LHCN-M2 (cell line): ENCODE measurements at regions not wholly inside any gene's neighbourhood (a gene's known extent, or its start where the extent isn't known, plus 50 kb on each side); places are given as distances from the start of the nearest gene placed in this dataset.
"Not testable (repeated sequence)": the region's sequence is repeated elsewhere in the genome, so short reads cannot be mapped to it uniquely, and the experiment has no call there.

Experiments used
- DNase-seq: peaks from one replicate; pipeline ENCODE4 v3.0.0-alpha.2; 2012; ENCODE audit warnings: low read depth

GRCh38 chr3:194879991-194880939 lies 194.6 kb downstream of the FAM43A start:
- DNase-seq: no peak

DNA sequence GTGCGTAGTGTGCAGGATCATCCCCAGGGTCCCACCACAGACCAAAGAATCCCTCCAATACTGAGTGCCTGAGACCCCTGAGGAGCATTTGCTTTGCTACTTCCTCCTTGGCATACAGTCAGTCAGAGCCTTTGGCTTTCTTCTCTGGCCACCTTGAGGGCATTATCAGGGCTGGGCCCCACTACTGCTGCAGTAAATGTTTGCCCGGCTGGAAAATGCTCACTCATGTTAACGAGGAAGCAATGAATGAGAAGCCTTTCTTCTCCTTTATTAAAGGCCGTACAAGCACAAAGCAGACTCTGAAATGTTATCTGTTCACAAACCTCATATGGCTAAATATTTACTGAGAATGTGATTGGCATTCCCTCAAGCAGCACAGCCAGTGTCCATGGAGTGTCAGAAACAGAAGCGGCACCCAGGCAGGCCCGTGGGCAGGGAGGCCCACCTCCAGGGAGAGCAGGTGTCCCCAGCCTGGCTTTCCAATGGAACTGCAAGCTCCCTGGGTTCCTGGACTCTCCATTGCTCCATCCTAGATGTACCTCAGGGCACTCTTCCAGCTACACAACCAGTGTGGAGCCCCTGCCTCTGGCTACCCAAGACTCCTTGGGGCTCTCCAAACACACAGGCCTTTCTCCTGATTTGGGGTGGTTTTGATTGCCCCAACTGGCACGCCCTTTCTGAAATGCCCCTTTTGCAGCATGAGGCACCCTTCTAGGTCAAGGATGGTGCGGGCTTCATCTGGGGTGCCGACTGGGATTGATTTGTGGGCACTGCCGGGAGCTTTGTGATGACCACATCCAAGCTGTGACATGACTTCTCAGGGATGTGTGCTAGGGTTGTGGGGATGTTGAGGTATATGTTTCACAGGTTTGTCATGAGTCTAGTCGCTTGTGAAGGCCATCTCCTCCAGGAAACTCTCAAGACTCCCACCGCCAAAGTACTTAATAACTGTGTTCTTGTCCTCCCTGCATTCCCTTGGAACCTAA lies 195.6 kb downstream of the FAM43A start:
- no peak for DNase-seq

- no peak for DNase-seq
Measured at GRCh38 chr3:194884649-194885315, 199.1 kb downstream of the FAM43A start.

DNA sequence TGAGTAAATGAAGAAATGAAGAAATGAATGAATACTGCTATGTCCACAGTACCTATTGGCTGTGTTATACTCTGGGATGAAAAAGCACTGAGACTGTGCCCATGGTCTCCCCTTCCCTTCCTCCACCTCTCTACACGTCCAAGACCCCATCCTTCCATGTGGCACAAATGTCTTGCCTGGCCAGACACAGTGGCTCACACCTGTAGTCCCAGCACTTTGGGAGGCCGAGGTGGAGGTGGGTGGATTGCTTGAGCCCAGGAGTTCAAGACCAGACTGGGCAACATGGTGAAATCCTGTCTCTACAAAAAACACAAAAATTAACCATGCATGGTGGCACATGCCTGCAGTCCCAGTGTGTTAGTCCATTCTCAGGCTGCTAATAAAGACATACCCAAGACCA lies 200.1 kb downstream of the FAM43A start:
- no peak for DNase-seq

GRCh38 chr3:194886836-194887235 lies 201.2 kb downstream of the FAM43A start:
- DNase-seq: no peak

DNA sequence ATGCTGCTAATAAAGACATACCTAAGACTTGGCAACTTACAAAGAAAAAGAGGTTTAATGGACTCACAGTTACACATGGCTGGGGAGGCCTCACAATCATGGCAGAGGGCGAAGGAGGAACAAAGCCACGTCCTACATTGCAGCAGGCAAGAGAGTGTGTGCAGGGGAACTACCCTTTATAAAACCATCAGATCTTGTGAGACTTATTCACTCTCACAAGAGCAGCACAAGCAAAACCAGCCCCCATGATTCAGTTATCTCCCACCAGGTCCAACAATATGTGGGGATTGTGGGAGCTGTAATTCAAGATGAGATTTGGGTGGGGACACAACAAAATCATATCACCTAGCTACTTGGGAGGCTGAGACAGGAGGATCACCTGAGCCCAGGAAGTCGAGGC lies 202.4 kb downstream of the FAM43A start:
- DNase-seq: not testable (repeated sequence)

DNA sequence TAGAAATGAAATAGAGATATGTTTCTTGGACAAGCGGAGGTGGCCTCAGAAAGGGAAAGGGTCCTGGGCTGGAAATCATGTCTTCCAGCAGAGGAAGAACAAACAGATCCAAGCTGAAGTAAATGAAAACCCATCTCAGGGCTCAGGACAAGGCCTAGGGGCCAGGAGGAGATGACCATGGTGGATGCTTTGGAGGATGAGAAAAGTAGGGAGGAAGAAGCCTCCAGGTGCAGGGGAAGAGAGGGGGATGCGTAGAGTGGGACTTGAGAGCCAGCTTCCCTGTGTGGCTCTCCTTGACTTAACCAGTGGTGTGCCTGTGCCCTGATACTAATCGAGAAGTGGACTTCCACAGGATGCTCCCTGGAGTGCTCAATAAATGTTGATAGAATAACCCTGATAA lies 203.2 kb downstream of the FAM43A start:
- DNase-seq: no peak

DNA sequence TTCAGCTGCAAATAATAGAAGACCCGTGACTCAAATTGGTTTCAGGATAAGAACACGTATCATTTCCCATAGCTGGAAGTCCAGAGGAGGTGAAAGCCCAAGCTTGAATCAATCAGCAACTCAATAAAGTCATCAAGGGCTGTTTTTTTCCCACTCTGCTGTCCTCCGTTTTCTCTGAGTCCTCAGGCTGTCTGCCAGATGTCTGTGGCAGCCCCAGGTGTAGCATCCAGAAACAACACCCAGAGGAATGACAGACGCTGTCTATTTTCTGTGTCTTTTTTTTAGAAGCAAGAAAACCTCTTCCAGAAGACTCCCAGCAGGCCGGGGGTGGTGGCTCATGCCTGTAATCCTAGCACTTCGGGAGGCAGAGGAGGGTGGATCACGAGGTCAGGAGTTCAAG lies 204.4 kb downstream of the FAM43A start:
- DNase-seq: no peak

DNA sequence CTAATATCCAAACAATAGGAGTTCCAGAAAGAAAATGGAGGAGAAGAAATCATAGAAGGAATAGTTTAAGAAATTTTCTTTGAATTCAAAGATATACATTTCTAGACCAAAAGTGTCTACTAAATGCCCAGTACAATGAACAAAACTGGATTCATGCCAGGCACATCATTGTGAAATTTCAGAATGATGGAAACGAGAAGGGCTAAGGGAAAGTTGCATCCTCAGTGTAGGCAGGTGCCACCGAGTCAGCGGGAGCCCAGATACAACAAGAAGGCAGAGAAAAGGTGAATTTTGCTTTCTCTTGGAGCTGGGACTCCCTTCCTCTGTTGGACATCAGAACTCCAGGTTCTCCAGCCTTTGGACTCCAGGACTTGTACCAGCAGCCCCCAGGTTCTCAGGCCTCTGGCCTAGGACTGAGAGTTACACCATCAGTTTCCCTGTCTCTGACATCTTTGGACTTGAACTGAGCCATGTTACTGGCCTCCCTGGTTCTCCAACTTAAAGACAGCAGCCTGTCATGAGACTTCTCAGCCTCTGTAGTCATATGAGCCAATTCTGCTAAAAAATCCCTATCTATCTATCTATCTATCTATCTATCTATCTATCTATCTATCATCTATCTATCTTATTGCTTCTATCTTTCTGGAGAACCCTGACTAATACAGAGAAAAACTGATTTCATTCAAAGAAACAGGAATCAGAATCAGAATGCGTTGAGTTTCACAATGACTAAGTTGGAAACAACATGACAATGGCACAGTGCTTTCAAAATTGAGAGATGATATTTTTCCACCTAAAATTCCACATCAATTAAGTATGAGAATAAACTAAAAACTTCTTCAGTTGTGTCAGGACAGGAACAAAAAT lies 207.7 kb downstream of the FAM43A start:
- no peak for DNase-seq

GRCh38 chr3:194894538-194894937 lies 208.9 kb downstream of the FAM43A start:
- DNase-seq: no peak

- DNase-seq: no peak
Measured at GRCh38 chr3:194900854-194901522, 215.3 kb downstream of the FAM43A start.

DNA sequence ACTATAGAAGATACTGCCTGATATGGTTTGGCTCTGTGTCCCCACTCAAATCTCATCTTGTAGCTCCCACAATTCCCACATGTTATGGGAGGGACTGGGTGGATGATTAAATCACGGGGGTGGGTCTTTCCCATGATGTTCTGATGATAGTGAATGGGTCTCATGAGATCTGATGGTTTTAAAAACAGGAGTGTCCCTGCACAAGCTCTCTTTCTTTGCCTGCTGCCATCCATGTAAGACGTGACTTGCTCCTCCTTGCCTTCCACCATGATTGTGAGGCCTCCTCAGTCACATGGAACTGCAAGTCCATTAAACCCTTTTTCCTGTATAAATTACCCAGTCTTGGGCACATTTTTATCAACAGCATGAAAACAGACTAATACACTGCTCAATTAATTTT lies 217.8 kb downstream of the FAM43A start:
- DNase-seq: not testable (repeated sequence)

DNA sequence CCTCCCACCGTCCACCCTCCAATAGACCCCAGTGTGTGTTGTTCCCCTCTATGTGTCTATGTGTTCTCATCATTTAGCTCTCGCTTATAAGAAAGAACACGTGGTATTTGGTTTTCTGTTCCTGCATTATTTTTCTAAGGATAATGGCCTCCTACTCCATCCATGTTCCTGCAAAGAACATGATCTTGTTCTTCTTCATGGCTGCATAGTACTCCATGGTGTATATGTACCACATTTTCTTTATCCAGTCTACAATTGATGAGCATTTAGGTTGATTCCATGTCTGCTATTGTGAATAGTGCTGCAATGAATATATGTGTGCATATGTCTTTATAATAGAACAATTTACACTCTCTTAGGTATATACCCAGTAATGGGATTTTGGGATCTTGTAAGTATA lies 219.3 kb downstream of the FAM43A start:
- DNase-seq: not testable (repeated sequence)

- no peak for DNase-seq
Measured at GRCh38 chr3:194905696-194906095, 220.0 kb downstream of the FAM43A start.

DNA sequence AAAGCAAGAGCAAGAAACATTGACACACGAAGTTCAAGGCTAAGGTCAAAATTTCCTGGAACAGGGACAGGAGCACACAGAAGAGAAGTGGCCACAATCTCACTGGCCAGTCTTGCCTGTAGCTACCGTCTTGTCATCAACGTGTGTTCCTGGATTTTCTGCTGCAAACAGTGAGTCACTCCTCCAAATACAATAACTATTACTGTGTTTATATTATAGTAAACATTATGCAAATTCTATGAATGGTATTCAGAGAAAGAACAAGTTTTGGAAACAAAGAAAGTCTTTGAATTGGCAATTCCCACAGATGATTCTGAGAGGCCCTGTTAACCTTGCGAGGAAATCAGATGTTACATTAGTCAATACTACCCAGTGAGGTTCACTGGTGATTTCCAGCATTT lies 220.5 kb downstream of the FAM43A start:
- peak; percentile 8 for DNase-seq

DNA sequence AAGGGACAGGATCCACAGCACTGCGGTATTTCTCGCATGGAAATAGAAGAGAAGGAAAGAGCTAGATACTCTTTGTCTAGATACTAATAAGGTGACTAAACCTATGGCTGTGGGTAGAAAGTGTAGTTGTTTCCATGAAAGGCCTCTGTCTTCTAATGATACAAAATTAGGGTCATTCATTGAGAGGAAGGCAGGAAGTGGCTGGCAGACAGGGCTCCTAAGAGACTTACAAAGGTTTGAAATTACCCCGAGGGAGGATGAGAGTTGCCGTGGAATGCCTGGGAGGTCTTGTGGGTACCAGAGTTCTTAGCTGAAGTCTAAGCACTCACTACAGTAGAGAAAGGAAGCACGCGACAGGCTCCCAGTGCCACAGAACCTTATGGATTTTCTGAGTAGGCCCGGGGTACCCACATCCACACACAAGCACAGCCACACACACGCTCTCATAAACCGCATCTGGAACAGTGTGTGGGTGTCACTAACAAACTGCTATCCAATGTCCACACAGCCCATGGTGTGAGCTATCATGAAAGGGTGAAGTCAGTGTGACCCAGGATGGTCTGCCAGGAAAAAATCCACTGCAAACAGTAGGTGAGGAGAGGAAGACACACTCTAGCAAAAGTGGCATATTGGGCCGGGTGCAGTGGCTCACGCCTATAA lies 221.4 kb downstream of the FAM43A start:
- DNase-seq: no peak

- DNase-seq: no peak
Measured at GRCh38 chr3:194907811-194908210, 222.1 kb downstream of the FAM43A start.

DNA sequence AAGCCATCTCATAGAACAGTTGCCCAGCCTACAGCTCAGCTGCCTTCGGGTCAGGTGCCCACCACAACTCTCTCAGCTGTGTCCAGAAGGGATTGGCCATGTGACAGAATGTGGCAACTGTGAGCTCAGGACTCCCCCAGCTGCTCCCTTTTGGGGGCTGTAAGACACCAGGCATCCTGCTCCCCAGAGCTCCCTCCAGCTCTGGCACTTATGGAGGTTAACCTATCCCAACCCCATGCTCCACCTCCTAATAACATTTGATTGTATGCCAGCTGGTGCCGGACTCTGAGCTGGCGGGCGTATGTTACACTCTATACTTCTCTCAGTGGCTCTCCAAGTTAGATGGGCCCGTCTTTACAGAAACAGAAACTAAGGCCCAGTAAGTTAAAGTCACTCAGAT lies 222.8 kb downstream of the FAM43A start:
- DNase-seq: no peak

GRCh38 chr3:194908972-194909371 lies 223.3 kb downstream of the FAM43A start:
- no peak for DNase-seq
